ENCODE measurements at regions not wholly inside any gene's neighbourhood (a gene's known extent, or its start where the extent isn't known, plus 50 kb on each side); places are given as distances from the start of the nearest gene placed in this dataset.

DNA sequence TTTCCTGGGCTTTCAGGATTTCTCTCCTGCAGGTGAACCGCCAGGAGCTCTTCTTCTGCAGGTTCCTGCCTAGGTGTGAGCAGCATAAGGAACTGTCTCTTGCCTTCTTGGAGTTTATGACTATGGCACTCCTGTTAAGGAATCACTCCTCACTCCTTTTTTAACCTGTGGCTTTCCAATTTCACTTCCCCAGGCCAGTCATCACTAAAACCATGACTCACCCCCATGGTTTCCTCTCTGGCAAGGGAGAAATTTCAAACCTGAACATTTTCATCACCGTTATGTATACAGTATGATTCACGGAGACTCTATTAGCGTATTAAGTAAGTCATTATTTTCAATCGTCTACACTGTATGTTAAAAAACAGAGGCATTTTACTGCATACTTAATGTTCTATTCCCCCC is 78.2 kb upstream of the ARID1B start:
- intact Hi-C loops (cut with DNase I; ENCODE audit: low total_unique reads): loop anchor here (5.0 kb wide), 1 partner anchor 337 kb away; no protein-coding TSS in a partner anchor
- Histone ChIP-seq H3K36me3 (no peaks in the 10 kb centered on the region), H3K9me3 (no peaks in the 10 kb centered on the region), H3K4me3 (no peak overlapping the region), H3K4me1 (no peaks in the 10 kb centered on the region), H3K27me3 (no peaks in the 10 kb centered on the region), H3K27ac (no peak overlapping the region)
- DNase-seq (ENCODE audit: low spot score in 2 of 2): no peak
- TF ChIP-seq POLR2A (IDR thresholded peaks at IDR 0.05) (no peak), POLR2AphosphoS5 (IDR thresholded peaks at IDR 0.05) (no peak)
- TF ChIP-seq, protein P1, sequence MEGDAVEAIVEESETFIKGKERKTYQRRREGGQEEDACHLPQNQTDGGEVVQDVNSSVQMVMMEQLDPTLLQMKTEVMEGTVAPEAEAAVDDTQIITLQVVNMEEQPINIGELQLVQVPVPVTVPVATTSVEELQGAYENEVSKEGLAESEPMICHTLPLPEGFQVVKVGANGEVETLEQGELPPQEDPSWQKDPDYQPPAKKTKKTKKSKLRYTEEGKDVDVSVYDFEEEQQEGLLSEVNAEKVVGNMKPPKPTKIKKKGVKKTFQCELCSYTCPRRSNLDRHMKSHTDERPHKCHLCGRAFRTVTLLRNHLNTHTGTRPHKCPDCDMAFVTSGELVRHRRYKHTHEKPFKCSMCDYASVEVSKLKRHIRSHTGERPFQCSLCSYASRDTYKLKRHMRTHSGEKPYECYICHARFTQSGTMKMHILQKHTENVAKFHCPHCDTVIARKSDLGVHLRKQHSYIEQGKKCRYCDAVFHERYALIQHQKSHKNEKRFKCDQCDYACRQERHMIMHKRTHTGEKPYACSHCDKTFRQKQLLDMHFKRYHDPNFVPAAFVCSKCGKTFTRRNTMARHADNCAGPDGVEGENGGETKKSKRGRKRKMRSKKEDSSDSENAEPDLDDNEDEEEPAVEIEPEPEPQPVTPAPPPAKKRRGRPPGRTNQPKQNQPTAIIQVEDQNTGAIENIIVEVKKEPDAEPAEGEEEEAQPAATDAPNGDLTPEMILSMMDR (IDR thresholded peaks at IDR 0.05): no peak

DNA sequence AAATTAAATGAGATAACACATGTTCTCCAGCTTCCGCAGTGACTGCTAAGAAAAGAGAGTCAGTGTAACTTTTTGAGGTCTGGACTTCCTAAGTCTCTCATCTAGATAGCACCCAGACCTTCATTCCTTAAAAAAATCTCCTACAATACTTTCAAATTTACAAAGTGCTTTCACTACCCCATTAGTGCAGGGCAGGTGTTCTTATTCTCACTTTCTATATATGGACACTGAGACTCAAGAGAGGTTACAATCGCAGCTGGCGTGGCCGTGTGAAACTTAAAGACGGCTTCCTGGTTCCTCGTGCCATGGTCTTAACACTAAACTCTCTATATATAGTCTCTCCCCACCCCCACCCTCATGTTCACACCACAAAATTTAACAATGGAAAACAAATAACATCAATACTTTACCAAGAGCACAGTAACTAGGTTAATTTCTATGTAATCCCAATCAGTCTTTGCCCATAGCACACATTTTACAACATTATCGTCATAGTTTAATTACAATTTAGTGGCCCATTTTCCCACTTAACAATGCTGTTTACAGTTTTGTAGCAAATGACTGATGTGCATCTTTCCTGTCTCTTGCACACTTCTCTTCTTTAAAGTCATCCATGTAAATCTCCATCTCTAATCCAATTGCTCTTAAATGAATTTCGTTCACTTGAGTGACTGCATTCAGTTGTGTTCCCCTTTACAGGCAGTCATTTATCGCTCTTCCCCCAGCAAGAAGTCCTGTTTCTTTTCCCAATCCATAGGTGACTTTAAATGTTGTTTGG is 78.8 kb upstream of the ARID1B start:
- H3K36me3 ChIP-seq: no peaks in the 10 kb centered on the region
- H3K9me3 ChIP-seq: no peaks in the 10 kb centered on the region
- DNase-seq (ENCODE audit: low spot score in 2 of 2): no peak
- TF ChIP-seq POLR2A (IDR thresholded peaks at IDR 0.05): no peak
- TF ChIP-seq, protein P1 (IDR thresholded peaks at IDR 0.05): no peak
- TF ChIP-seq POLR2AphosphoS5 (IDR thresholded peaks at IDR 0.05): no peak
- H3K27ac ChIP-seq: no peak overlapping the region
- H3K27me3 ChIP-seq: no peaks in the 10 kb centered on the region
- H3K4me1 ChIP-seq: no peaks in the 10 kb centered on the region
- no peak overlapping the region for H3K4me3 ChIP-seq
- intact Hi-C loops (cut with DNase I; ENCODE audit: low total_unique reads): loop anchor here (5.0 kb wide), 1 partner anchor 336 kb away; no protein-coding TSS in a partner anchor

DNA sequence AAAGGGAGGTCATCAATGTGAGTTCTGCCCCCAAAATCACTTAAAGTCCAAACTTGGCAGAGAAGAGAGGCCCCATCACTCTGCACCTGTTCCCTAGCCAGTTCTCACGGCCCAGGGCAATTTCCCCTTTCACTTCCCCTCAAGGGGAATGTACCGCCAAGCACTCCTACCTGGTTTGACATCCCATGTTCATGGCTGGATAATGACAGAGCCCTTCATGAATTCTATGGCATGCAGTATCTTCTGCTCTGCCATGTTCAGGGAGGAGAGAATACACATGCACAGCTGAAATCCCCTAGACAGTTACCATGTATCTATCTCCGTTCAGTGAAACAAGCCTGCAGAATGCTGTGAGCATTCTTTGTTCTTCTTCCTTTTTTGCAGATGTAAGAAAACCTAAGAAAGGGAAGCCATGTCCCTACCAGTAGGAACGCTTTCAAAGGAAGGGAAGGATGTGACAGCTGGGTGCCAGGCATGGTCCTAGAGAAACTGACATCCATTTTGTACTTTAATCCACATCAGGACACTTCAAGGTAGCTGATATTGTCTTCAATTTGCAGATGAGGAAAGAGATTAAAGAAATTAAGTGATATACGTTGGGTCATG is 79.8 kb upstream of the ARID1B start:
- H3K4me3 ChIP-seq: no peak overlapping the region
- no peaks in the 10 kb centered on the region for H3K36me3 ChIP-seq
- intact Hi-C loops (cut with DNase I; ENCODE audit: low total_unique reads): loop anchor here (5.0 kb wide), 1 partner anchor 335 kb away; no protein-coding TSS in a partner anchor
- H3K27me3 ChIP-seq: no peaks in the 10 kb centered on the region
- H3K27ac ChIP-seq: no peak overlapping the region
- no peaks in the 10 kb centered on the region for H3K4me1 ChIP-seq
- DNase-seq (ENCODE audit: low spot score in 2 of 2): no peak
- TF ChIP-seq POLR2AphosphoS5 (IDR thresholded peaks at IDR 0.05): no peak
- TF ChIP-seq, protein P1 (IDR thresholded peaks at IDR 0.05): no peak
- no peak for TF ChIP-seq POLR2A (IDR thresholded peaks at IDR 0.05)
- H3K9me3 ChIP-seq: no peaks in the 10 kb centered on the region

DNA sequence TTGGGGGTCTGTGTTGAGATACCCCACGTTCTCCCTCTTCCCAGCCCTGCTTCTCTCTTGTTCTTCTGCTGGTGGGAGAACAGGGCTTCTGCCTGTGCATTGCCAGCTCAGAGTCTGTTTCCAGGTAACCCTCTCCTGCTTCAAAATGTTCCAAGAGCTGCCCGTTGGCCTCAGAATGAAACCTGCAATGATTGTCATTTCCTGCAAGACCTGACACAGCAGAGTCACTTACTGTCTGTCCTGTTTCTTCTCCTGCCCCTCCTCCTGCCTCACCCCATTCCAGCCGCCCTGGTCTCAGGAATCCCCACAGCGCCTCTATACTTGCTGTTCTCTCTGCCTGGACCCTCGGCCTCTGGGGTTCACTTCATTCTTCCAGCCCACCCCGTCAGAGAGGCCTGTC is 81.4 kb upstream of the ARID1B start:
- Histone ChIP-seq H3K4me1 (no peaks in the 10 kb centered on the region), H3K36me3 (no peaks in the 10 kb centered on the region), H3K27me3 (no peaks in the 10 kb centered on the region), H3K9me3 (no peaks in the 10 kb centered on the region), H3K4me3 (no peak overlapping the region), H3K27ac (no peak overlapping the region)
- intact Hi-C loops (cut with DNase I; ENCODE audit: low total_unique reads): loop anchor here (5.0 kb wide), 1 partner anchor 333 kb away; no protein-coding TSS in a partner anchor
- TF ChIP-seq, protein P1 (IDR thresholded peaks at IDR 0.05): no peak
- TF ChIP-seq POLR2A (IDR thresholded peaks at IDR 0.05): no peak
- TF ChIP-seq POLR2AphosphoS5 (IDR thresholded peaks at IDR 0.05): no peak
- DNase-seq (ENCODE audit: low spot score in 2 of 2): no peak

DNA sequence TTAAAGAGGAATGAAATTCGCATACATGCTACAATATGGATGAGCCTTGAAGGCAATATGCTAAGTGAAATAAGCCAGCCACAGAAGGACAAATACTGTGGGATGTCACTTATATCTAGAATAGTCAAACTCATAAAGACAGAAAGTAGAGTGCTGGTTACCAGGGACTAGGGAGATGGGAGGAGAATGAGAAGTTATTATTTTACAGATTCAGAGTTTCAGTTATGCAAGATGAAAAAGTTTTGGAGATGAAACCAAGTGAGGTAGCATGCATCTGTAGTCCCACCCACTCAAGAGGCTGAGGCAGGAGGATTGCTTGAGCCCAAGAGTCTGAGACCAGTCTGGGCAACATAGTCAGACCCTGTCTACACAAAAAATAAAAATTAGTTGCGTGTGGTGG is 82.5 kb upstream of the ARID1B start:
- intact Hi-C loops (cut with DNase I; ENCODE audit: low total_unique reads): loop anchor here (5.0 kb wide), 1 partner anchor 332 kb away; no protein-coding TSS in a partner anchor
- Histone ChIP-seq H3K4me3 (no peak overlapping the region), H3K4me1 (no peaks in the 10 kb centered on the region), H3K27me3 (no peaks in the 10 kb centered on the region), H3K9me3 (no peaks in the 10 kb centered on the region), H3K36me3 (no peaks in the 10 kb centered on the region), H3K27ac (no peak overlapping the region)
- TF ChIP-seq POLR2AphosphoS5 (IDR thresholded peaks at IDR 0.05): no peak
- no peak for TF ChIP-seq POLR2A (IDR thresholded peaks at IDR 0.05)
- TF ChIP-seq, protein P1 (IDR thresholded peaks at IDR 0.05): no peak
- DNase-seq (ENCODE audit: low spot score in 2 of 2): no peak

Measured in breast epithelium (tissue), 4 donors.